Lower lobe of right lung (tissue), 2 donors: ENCODE measurements at regions not wholly inside any gene's neighbourhood (a gene's known extent, or its start where the extent isn't known, plus 50 kb on each side); places are given as distances from the start of the nearest gene placed in this dataset.

Source experiments
- ATAC-seq, 2 donors: fragments of 200-7000 bp; cut with Tn5 transposase; one replicate each; pipeline ENCODE4 v1.9.1; 2020 to 2022; ENCODE audit warnings: mild to moderate bottlenecking in 2 of 2, moderate library complexity in 2 of 2
- DNase-seq: peaks from one replicate; pipeline ENCODE4 v3.0.0-alpha.2; 2020
- H3K27ac ChIP-seq: fragments of 200-600 bp; one replicate; pipeline ENCODE4 v1.8.0; 2022
- H3K27me3 ChIP-seq: fragments of 200-600 bp; one replicate; pipeline ENCODE4 v1.8.0; 2022; ENCODE audit warnings: low read depth
- H3K36me3 ChIP-seq: fragments of 200-600 bp; one replicate; pipeline ENCODE4 v1.8.0; 2022; ENCODE audit warnings: mild to moderate bottlenecking
- H3K4me1 ChIP-seq: fragments of 200-600 bp; one replicate; pipeline ENCODE4 v1.8.0; 2022
- H3K4me3 ChIP-seq: fragments of 200-600 bp; one replicate; pipeline ENCODE4 v1.8.0; 2022; ENCODE audit warnings: mild to moderate bottlenecking
- H3K9me3 ChIP-seq: fragments of 200-600 bp; one replicate; pipeline ENCODE4 v1.8.0; 2022
- intact Hi-C: fragments of 100-400 bp; cut with DNase I; formaldehyde crosslinking; loops from one replicate; pipeline ENCODE4 v1.11.0; 2022
- TF ChIP-seq, protein P1 (sequence below): fragments of 200-600 bp; IDR thresholded peaks from one replicate; pipeline ENCODE4 v1.8.0; 2022; ENCODE audit warnings: antibody characterized with exemption, mild to moderate bottlenecking
- donor health status: DM: no; HTN: yes; CAD: no; lungs with severe emphysema.

DNA sequence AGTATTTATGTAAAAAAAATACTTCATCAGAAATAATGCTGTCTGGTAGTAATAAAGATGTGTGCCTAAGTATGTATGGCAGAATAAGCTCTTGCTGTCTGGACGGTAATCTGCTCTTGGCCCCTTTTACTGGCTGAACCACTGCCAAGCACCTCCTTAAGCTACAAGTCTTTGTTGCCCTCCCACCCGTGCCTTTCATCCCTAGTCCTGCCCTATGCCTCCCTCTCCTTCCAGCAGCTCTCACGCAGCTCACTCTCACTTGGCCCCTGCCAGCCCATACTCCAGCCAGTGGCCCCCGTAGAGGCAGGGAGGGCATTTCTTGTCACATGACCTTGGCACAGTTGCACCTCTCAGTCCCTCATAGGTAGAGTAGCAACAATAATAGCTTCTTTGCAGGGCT is 54.5 kb upstream of the NPAS2 start:
- TF ChIP-seq, protein P1, sequence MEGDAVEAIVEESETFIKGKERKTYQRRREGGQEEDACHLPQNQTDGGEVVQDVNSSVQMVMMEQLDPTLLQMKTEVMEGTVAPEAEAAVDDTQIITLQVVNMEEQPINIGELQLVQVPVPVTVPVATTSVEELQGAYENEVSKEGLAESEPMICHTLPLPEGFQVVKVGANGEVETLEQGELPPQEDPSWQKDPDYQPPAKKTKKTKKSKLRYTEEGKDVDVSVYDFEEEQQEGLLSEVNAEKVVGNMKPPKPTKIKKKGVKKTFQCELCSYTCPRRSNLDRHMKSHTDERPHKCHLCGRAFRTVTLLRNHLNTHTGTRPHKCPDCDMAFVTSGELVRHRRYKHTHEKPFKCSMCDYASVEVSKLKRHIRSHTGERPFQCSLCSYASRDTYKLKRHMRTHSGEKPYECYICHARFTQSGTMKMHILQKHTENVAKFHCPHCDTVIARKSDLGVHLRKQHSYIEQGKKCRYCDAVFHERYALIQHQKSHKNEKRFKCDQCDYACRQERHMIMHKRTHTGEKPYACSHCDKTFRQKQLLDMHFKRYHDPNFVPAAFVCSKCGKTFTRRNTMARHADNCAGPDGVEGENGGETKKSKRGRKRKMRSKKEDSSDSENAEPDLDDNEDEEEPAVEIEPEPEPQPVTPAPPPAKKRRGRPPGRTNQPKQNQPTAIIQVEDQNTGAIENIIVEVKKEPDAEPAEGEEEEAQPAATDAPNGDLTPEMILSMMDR = no peak
- intact Hi-C loops = no loop called here
- Histone ChIP-seq H3K27me3 (peaks cover 2% of the 10 kb centered on the region), H3K27ac (no peak overlapping the region), H3K4me3 (no peak overlapping the region), H3K36me3 (no peaks in the 10 kb centered on the region), H3K9me3 (no peaks in the 10 kb centered on the region), H3K4me1 (no peaks in the 10 kb centered on the region)
- DNase-seq (no peak), ATAC-seq (no peak)

DNA sequence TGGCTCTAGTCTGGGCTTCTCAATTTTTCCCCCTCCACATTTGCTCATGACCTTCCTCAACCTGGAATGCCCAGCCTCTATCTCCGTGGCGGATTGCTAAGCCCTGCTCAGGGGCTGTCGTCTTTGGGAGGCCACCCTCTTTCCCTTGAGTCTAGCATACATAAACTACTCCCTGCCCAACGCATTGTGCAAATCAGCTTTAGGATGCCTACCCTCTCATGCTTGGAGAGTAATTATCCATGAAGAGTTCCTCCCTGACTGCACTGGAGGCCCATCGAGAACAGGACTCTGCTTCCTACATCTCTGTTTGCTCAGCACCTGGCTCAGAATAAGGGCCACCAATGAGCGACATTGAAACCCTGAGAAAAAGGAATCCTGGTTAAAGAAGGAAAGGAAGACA is 53.7 kb upstream of the NPAS2 start:
- intact Hi-C loops = no loop called here

DNA sequence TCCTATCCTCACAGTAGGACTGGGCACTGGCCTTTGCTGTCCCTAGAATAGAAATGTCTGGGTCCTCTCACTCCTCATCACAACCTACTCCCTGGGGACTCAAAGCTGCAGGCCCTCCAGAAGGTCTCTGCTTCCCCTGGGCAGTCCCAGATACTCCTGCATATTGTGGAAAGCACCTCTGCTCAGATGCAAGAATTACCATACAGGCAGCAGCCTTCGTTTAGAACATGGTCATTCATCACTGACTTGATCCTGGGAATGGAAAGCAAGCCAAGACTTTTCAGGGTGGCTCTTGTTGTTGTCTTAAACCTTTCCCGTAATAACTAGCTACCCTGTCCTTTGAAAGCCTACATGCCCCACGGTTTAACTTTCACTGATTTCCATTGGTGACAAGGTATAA is 53.1 kb upstream of the NPAS2 start:
- Histone ChIP-seq H3K4me3 (no peak overlapping the region), H3K4me1 (no peaks in the 10 kb centered on the region), H3K27ac (no peak overlapping the region), H3K9me3 (no peaks in the 10 kb centered on the region), H3K36me3 (no peaks in the 10 kb centered on the region), H3K27me3 (peaks cover 3% of the 10 kb centered on the region)
- TF ChIP-seq, protein P1 = no peak
- DNase-seq (no peak), ATAC-seq (no peak)
- intact Hi-C loops = no loop called here

More for the DNA sequence above, 53.7 kb upstream of the NPAS2 start:
- ATAC-seq (no peak), DNase-seq (no peak)
- Histone ChIP-seq H3K36me3 (no peaks in the 10 kb centered on the region), H3K27me3 (peaks cover 3% of the 10 kb centered on the region), H3K27ac (no peak overlapping the region), H3K4me1 (no peaks in the 10 kb centered on the region), H3K9me3 (no peaks in the 10 kb centered on the region), H3K4me3 (no peak overlapping the region)
- TF ChIP-seq, protein P1 = no peak

DNA sequence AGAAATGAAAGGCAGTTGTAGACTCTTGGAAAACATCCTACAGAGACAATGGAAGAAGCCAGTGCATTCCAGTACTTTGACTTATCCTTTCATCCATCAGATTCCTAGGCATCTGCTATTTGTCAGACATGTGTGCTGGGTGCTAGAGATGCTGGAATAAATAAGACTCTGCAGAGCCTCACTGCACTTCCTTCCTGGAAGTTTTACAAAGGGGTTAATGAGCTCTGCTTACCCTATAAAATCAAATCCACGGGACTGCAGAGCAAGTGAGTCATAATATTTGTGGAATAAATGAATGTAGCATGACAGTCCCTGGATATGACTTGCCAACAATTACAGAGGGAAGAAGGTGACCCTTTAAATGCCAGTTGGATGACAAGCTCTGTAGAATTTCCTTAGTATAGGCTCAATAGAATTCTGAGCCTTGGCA is 52.7 kb upstream of the NPAS2 start:
- H3K36me3 ChIP-seq = no peaks in the 10 kb centered on the region
- no peak overlapping the region for H3K4me3 ChIP-seq
- no peaks in the 10 kb centered on the region for H3K4me1 ChIP-seq
- no peaks in the 10 kb centered on the region for H3K9me3 ChIP-seq
- TF ChIP-seq, protein P1 = no peak
- H3K27me3 ChIP-seq = peaks cover 3% of the 10 kb centered on the region
- H3K27ac ChIP-seq = no peak overlapping the region
- intact Hi-C loops = no loop called here
- no peak for DNase-seq
- no peak for ATAC-seq

DNA sequence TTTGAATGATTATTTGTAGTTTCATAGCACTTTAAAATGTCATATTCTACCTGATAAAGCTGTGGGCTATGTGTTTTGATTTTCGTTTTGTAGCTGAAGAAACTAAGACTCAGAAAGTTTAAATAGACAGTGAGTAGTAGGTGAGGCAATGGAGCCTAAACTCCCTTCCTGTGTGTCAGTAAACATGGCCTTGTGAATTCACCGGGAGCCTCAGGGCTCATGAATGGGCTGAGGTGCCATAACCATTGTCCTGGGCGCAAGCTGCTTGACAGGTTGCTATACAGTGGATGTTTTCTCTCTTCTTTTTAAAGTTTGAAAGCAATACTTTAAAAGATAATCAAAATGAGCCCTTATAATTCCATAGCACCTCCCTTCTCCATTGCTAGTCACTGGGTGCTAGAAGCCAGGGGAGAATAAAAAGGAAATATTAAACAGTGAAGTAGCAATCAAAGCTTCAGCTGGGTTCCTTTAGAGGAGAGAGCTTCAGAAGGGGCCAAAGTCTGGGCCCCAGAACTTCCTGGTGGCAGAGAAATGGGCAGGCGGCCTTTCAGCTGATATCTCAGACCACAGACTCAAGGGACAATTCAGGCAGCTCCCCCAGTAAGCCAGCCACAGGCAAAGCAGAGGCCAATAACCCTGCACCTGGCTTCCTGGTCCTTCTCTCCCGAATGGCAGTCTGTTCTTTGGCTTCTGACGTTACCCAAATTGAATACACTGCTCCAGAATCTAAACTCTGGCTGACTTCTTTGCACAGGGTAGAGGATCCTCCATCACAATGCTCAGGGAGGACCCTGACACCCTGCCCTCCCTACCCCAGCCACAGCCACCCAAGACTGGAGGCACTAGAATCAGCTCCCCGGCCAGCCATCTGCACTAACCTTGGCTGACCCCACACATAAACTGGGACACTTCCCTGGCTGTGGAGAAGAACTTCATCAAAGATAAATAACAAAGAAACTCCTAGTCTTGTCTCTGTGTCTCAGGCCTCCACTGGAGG is 51.8 kb upstream of the NPAS2 start:
- TF ChIP-seq, protein P1 = no peak
- H3K36me3 ChIP-seq = no peaks in the 10 kb centered on the region
- H3K27me3 ChIP-seq = peaks cover 3% of the 10 kb centered on the region
- H3K27ac ChIP-seq = no peak overlapping the region
- H3K4me3 ChIP-seq = no peak overlapping the region
- H3K9me3 ChIP-seq = no peaks in the 10 kb centered on the region
- ATAC-seq = no peak
- intact Hi-C loops = no loop called here
- H3K4me1 ChIP-seq = no peaks in the 10 kb centered on the region
- DNase-seq = no peak
